ENCODE measurements at regions not wholly inside any gene's neighbourhood (a gene's known extent, or its start where the extent isn't known, plus 50 kb on each side); places are given as distances from the start of the nearest gene placed in this dataset.

GRCh38 chr16:82262244-82262643 is 92.2 kb upstream of the MPHOSPH6 start:
- no peak for TF ChIP-seq CTCF (IDR thresholded peaks at IDR 0.05; ENCODE audit: control insufficient read depth, insufficient read depth, low read depth, low read length, missing control alignments)
- no peak for DNase-seq (ENCODE audit: low read depth)

GRCh38 chr16:82260212-82260795 is 90.3 kb upstream of the MPHOSPH6 start:
- TF ChIP-seq CTCF (IDR thresholded peaks at IDR 0.05; ENCODE audit: control insufficient read depth, insufficient read depth, low read depth, low read length, missing control alignments) = no peak
- no peak for DNase-seq (ENCODE audit: low read depth)
- H3K4me3 ChIP-seq (ENCODE audit: control insufficient read depth, low read depth, low read length) = no peak overlapping the region

More at GRCh38 chr16:82262244-82262643, 92.2 kb upstream of the MPHOSPH6 start:
- H3K4me3 ChIP-seq (ENCODE audit: control insufficient read depth, low read depth, low read length) = no peak overlapping the region

- TF ChIP-seq CTCF (IDR thresholded peaks at IDR 0.05; ENCODE audit: control insufficient read depth, insufficient read depth, low read depth, low read length, missing control alignments) = no peak
- H3K4me3 ChIP-seq (ENCODE audit: control insufficient read depth, low read depth, low read length) = no peak overlapping the region
- no peak for DNase-seq (ENCODE audit: low read depth)
Observed at GRCh38 chr16:82259731-82260130, 89.7 kb upstream of the MPHOSPH6 start.

GRCh38 chr16:82257990-82258389 is 88.0 kb upstream of the MPHOSPH6 start:
- no peak for TF ChIP-seq CTCF (IDR thresholded peaks at IDR 0.05; ENCODE audit: control insufficient read depth, insufficient read depth, low read depth, low read length, missing control alignments)
- H3K4me3 ChIP-seq (ENCODE audit: control insufficient read depth, low read depth, low read length) = no peak overlapping the region
- no peak for DNase-seq (ENCODE audit: low read depth)

GRCh38 chr16:82252582-82252981 is 82.6 kb upstream of the MPHOSPH6 start:
- TF ChIP-seq CTCF (IDR thresholded peaks at IDR 0.05; ENCODE audit: control insufficient read depth, insufficient read depth, low read depth, low read length, missing control alignments) = no peak
- no peak for DNase-seq (ENCODE audit: low read depth)
- no peak overlapping the region for H3K4me3 ChIP-seq (ENCODE audit: control insufficient read depth, low read depth, low read length)

- DNase-seq (ENCODE audit: low read depth) = no peak
- no peak overlapping the region for H3K4me3 ChIP-seq (ENCODE audit: control insufficient read depth, low read depth, low read length)
- no peak for TF ChIP-seq CTCF (IDR thresholded peaks at IDR 0.05; ENCODE audit: control insufficient read depth, insufficient read depth, low read depth, low read length, missing control alignments)
Observed at GRCh38 chr16:82248677-82249076, 78.7 kb upstream of the MPHOSPH6 start.

All from AG09309 (cell line).